DLD1 (cell line): ENCODE measurements at regions not wholly inside any gene's neighbourhood (a gene's known extent, or its start where the extent isn't known, plus 50 kb on each side); places are given as distances from the start of the nearest gene placed in this dataset.

Experiments used
- in situ Hi-C: cut with HindIII; loops from 2 replicates; pipeline ENCODE4 v1.10.0; 2017; ENCODE audit warnings: low sequenced_read_pairs

GRCh38 chr21:35585878-35586277 lies 474.4 kb downstream of the SETD4 start:
- in situ Hi-C loops, result no loop called here

- in situ Hi-C loops, result no loop called here
These were observed 475.2 kb downstream of the SETD4 start for GRCh38 chr21:35585155-35585554.

- in situ Hi-C loops, result no loop called here
These were observed 476.6 kb downstream of the SETD4 start for GRCh38 chr21:35583566-35584216.

GRCh38 chr21:35582731-35583130 lies 477.6 kb downstream of the SETD4 start:
- in situ Hi-C loops, result no loop called here

GRCh38 chr21:35581640-35582039 lies 478.7 kb downstream of the SETD4 start:
- in situ Hi-C loops, result no loop called here

- in situ Hi-C loops, result no loop called here
These were observed 480.6 kb downstream of the SETD4 start for GRCh38 chr21:35579520-35580293.

GRCh38 chr21:35578831-35579471 lies 481.4 kb downstream of the SETD4 start:
- in situ Hi-C loops, result no loop called here

- in situ Hi-C loops, result no loop called here
These were observed 482.0 kb downstream of the SETD4 start for GRCh38 chr21:35578347-35578782.

- in situ Hi-C loops, result no loop called here
These were observed 484.9 kb downstream of the SETD4 start for GRCh38 chr21:35575280-35575915.

GRCh38 chr21:35573472-35574374 lies 486.6 kb downstream of the SETD4 start:
- in situ Hi-C loops, result no loop called here

GRCh38 chr21:35571910-35572309 lies 488.4 kb downstream of the SETD4 start:
- in situ Hi-C loops, result no loop called here

GRCh38 chr21:35568643-35569042 lies 491.7 kb downstream of the SETD4 start:
- in situ Hi-C loops, result no loop called here

- in situ Hi-C loops, result no loop called here
These were observed 493.5 kb downstream of the SETD4 start for GRCh38 chr21:35566874-35567273.

- in situ Hi-C loops, result no loop called here
These were observed 495.1 kb downstream of the SETD4 start for GRCh38 chr21:35565204-35565611.

- in situ Hi-C loops, result no loop called here
These were observed 496.4 kb downstream of the SETD4 start for GRCh38 chr21:35563885-35564451.

GRCh38 chr21:35562876-35563275 lies 497.4 kb downstream of the SETD4 start:
- in situ Hi-C loops, result no loop called here

GRCh38 chr21:35561116-35561515 lies 499.2 kb downstream of the SETD4 start:
- in situ Hi-C loops, result no loop called here

- in situ Hi-C loops, result no loop called here
These were observed 500.5 kb downstream of the SETD4 start for GRCh38 chr21:35559829-35560225.

- in situ Hi-C loops, result no loop called here
These were observed 501.0 kb downstream of the SETD4 start for GRCh38 chr21:35559128-35559828.
